ENCODE measurements at regions not wholly inside any gene's neighbourhood (a gene's known extent, or its start where the extent isn't known, plus 50 kb on each side); places are given as distances from the start of the nearest gene placed in this dataset.

GRCh38 chr15:61656391-61656790 is 403.9 kb downstream of the VPS13C start:
- H3K4ac ChIP-seq (ENCODE audit: low read depth, low read length), result no peak overlapping the region
- H4K91ac ChIP-seq (ENCODE audit: insufficient read depth, low read depth, low read length), result no peak overlapping the region
- H2BK20ac ChIP-seq (ENCODE audit: low read depth, low read length), result no peak overlapping the region
- no peak overlapping the region for H3K27ac ChIP-seq (ENCODE audit: insufficient read depth, low read length)
- H2AFZ ChIP-seq (replicated peaks; ENCODE audit: low read length, poor library complexity), result no peak overlapping the region
- WGBS, 2 experiments (ENCODE audit: extremely low coverage in 2 of 2, insufficient read length in 1 of 2), result 68% methylated on average over 7 of the region's 11 CpGs; no CpG with 5 or more reads in 1 of the 2 experiments
- H3K18ac ChIP-seq (ENCODE audit: low read depth, low read length), result no peak overlapping the region
- no peak overlapping the region for H2AK9ac ChIP-seq (replicated peaks; ENCODE audit: low read depth, low read length, poor library complexity)
- POLR2A ChIA-PET (ENCODE audit: unreplicated experiment), result no interaction called here
- no peaks in the 10 kb centered on the region for H3K9me1 ChIP-seq (ENCODE audit: insufficient read depth, low read length)
- no peaks in the 10 kb centered on the region for H4K20me1 ChIP-seq (ENCODE audit: insufficient read depth, low read length)
- intact Hi-C loops (cut with micrococcal nuclease), result no loop called here
- dilution Hi-C loops (cut with HindIII; ENCODE audit: low sequenced_read_pairs, unreplicated experiment), result no loop called here
- ATAC-seq (ENCODE audit: low read depth) (no peak), DNase-seq (no peak)
- H2BK5ac ChIP-seq (ENCODE audit: low read depth, low read length, poor library complexity, severe bottlenecking), result no peak overlapping the region
- in situ Hi-C loops (cut with MboI; ENCODE audit: low sequenced_read_pairs), result no loop called here
- H3K9me3 ChIP-seq (ENCODE audit: control insufficient read depth, insufficient read depth, low read length), result no peaks in the 10 kb centered on the region
- H3K4me3 ChIP-seq (ENCODE audit: insufficient read depth, low read depth, low read length), result no peak overlapping the region
- no peaks in the 10 kb centered on the region for H3K36me3 ChIP-seq (ENCODE audit: control insufficient read depth, insufficient read depth, low read length)
- H3K79me1 ChIP-seq (ENCODE audit: low read depth in 1 of 2, low read length in 2 of 2), result no peaks in the 10 kb centered on the region
- no peak overlapping the region for H3K9ac ChIP-seq (ENCODE audit: low read depth, low read length)
- H2BK120ac ChIP-seq (ENCODE audit: low read depth, low read length), result no peak overlapping the region
- H3K14ac ChIP-seq (replicated peaks; ENCODE audit: low read depth, low read length), result no peak overlapping the region
- no peak overlapping the region for H4K5ac ChIP-seq (ENCODE audit: low read depth, low read length)
- H2AK5ac ChIP-seq (ENCODE audit: low read depth, low read length), result no peak overlapping the region
- H3K27me3 ChIP-seq (ENCODE audit: control insufficient read depth, insufficient read depth, low read length), result no peaks in the 10 kb centered on the region
- no peak for TF ChIP-seq CEBPB (IDR thresholded peaks at IDR 0.05; ENCODE audit: low read depth, low read length)
- no peak for TF ChIP-seq RFX5 (IDR thresholded peaks at IDR 0.05; ENCODE audit: low read depth, low read length)
- no peak for TF ChIP-seq ELK1 (IDR thresholded peaks at IDR 0.05; ENCODE audit: borderline replicate concordance, low read depth, low read length)
- TF ChIP-seq BHLHE40 (IDR thresholded peaks at IDR 0.05; ENCODE audit: low read depth, low read length), result no peak
- TF ChIP-seq MAZ (IDR thresholded peaks at IDR 0.05; ENCODE audit: borderline replicate concordance, low read depth, low read length), result no peak
- no peak for TF ChIP-seq MAFK (IDR thresholded peaks at IDR 0.05; ENCODE audit: low read depth, low read length)
- no peak for TF ChIP-seq FOS (IDR thresholded peaks at IDR 0.05; ENCODE audit: low read depth, low read length)
- TF ChIP-seq MXI1 (IDR thresholded peaks at IDR 0.05; ENCODE audit: borderline replicate concordance, low read depth, low read length), result no peak
- no peak for TF ChIP-seq RCOR1 (IDR thresholded peaks at IDR 0.05; ENCODE audit: insufficient replicate concordance, low read length)
- TF ChIP-seq CTCF (conservative IDR thresholded peaks at IDR 0.05; ENCODE audit: low read depth, low read length), result no peak
- no peak for TF ChIP-seq SMC3 (IDR thresholded peaks at IDR 0.05; ENCODE audit: low read depth, low read length)
- TF ChIP-seq RAD21 (IDR thresholded peaks at IDR 0.05; ENCODE audit: low read length), result no peak
- no peak for TF ChIP-seq NFE2L2 (IDR thresholded peaks at IDR 0.05; ENCODE audit: low read depth, low read length)
- TF ChIP-seq POLR2A (IDR thresholded peaks at IDR 0.05; ENCODE audit: low read depth, low read length), result no peak
- TF ChIP-seq CHD1 (IDR thresholded peaks at IDR 0.05; ENCODE audit: low read depth, low read length), result no peak
- no peak for TF ChIP-seq USF2 (IDR thresholded peaks at IDR 0.05; ENCODE audit: low read depth, low read length)
- H3K56ac ChIP-seq (ENCODE audit: extremely low read depth, insufficient read depth, low read length), result no peak overlapping the region
- CTCF ChIA-PET, result no interaction called here
- H3K4me2 ChIP-seq (ENCODE audit: low read depth, low read length), result no peak overlapping the region
- no peak overlapping the region for H4K8ac ChIP-seq (ENCODE audit: low read depth in 2 of 2, low read length in 2 of 2)
- no peak overlapping the region for H2BK15ac ChIP-seq (ENCODE audit: low read depth, low read length)
- H3K4me1 ChIP-seq (ENCODE audit: control insufficient read depth, insufficient read depth, low read length), result no peaks in the 10 kb centered on the region
- BruUV-seq (replicated peaks), result no TSS peak
- no peak overlapping the region for H3K23ac ChIP-seq (ENCODE audit: low read depth, low read length)
